HG02642 (cell line): ENCODE measurements at regions not wholly inside any gene's neighbourhood (a gene's known extent, or its start where the extent isn't known, plus 50 kb on each side); places are given as distances from the start of the nearest gene placed in this dataset.

Source experiments
- ATAC-seq: cut with Tn5 transposase; IDR thresholded peaks from one replicate; pipeline ENCODE4 v1.9.1; 2021; ENCODE audit warnings: mild to moderate bottlenecking; ENCODE audit not compliant: unreplicated experiment, poor library complexity

DNA sequence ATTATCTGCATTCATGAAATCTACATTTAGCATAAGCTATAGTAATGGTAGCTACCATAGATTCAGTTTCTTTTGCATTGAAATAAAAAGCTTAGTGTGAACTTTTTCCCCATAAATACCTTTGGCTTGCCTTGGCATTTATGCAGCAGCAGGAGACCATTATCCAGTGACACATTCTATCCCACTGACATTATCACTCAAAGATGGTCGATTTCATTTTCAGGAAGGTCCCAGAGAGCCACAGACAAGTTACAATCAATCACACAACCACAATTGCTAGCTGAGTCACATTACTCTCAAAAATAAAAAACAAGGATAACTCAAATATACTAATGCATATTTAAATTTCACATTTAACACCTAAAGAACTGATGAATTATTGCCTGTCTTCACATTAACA lies 512.7 kb upstream of the CDH2 start:
- ATAC-seq, result no peak

DNA sequence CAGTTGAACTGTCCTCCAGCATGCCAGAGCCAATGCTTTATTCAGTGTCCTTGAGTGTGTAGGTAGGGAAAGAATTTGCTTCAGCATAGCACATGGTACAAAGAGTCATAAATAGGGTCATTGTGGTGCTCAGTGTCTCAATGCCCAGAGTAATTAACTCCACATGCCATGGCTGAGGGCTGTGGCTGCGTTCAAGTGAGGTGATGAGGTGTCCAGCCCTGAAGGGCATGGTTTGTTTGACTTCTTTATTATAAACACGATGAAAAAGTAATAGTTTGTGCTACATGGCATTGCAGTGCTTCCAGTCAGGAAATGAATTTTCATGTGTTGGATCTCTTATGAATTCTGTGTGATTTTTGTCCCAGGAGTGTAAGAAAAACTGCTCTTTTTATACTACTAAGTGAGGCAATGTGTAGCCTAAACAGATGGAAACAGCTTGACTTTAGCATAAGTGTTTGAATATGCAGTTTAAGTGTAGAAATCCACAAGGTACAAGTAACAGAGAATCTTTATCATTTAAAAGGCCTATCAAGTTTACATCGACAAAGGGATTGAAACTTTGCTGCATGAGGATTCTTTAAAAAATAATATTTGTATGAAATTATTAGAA lies 507.9 kb upstream of the CDH2 start:
- ATAC-seq, result no peak

DNA sequence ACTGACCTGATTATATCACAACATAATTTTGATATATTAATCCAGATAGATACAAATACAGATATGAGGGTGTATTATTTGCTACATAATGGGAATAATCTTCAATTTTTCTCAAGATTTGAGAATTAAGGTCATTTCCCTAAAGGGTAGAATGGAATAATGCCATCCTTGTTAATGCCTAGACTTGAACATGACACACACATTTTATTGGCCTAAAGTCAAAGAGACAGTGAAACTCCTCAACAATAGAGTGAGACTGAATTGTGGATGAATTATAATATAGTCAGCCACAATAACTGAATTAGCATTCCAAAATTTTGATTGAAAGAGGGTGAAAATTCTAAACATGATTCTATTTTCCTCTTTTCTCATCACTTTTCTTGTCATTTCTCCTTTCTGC lies 506.0 kb upstream of the CDH2 start:
- ATAC-seq, result no peak

DNA sequence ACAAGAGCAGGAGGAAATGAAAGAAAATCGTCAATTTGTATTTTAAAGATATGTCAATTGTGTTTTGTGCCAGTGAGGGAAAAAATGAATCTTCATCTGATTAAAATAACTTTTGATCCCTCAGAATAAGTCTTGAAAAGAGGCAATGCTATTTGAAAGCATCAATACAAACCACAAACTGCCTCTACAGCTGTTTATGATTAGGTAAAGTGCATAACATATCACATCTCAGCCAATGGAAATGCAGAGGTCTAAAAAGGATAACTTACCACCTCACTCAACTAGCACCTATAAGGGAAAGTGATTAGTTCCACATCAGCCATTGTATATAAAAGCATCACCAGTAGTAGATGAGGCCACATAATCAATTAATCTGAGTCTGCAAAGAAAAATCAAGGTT lies 492.2 kb upstream of the CDH2 start:
- no peak for ATAC-seq

DNA sequence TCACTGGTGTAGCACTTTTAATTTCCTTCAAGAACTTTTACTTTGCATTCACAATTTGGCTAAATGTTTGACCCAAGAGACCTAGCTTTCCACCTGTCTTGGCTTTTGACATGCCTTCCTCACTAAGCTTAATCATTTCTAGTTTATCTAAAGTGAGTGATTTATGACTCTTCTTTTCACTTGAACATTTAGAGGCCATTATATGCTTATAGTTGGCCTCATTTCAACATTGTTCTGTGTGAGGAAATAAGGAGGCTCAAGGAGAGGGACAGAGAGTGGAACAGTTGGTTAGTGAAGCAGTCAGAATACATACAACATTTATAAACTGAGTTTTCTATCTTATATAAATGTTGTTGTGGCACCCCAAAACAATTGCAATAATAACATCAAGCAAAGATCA lies 489.3 kb upstream of the CDH2 start:
- no peak for ATAC-seq

DNA sequence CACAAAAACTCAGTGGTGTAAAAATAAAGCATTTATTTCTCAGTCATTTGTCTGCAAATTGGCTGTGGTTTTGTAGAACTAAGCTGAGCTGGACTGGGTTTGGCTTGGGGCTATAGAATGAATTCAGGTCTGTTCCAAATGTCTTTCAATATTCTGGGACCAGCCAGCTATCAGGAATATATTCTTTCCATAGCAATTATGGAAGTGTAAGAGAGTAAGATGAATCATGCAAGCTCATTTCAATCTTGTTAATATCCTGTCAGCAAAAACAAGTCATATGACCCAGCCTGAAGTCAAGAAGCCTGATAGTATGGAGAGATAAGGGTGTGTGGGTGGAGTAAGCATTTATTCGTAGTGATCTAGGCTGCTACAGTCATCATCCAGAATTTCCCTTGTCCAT lies 481.0 kb upstream of the CDH2 start:
- no peak for ATAC-seq

DNA sequence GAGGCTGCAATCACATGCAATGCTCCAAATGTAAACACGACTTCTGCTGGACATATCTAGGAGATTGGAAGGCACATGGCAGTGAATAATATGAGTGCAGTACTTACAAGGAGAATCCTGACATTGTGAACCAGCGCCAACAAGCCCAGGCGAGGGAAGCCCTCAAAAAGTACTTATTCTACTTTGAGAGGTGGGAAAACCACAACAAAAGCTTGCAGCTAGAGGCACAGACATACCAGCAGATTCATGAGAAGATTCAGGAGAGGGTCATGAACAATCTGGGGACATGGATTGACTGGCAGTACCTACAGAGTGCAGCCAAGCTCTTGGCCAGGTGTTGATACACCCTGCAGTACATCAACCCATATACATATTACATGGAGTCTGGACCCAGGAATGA lies 475.7 kb upstream of the CDH2 start:
- no peak for ATAC-seq

DNA sequence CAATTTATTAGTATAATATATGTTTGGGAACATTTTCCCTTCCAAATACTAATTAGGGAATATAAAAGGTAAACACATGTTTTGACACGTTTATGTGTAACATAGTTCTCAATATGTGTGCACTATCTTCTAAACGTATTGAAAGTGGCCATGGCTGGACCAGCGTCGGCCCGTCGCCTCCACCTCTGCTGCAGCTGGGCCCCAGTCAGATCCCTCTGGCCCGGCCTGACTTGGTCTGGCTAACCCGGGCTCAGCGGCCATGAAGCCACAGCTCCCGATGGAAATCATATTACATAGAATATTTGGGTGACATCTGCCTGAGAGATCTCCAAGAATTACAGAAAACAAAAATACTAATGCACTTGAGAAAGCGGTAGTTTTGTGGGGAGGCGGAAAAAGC lies 474.4 kb upstream of the CDH2 start:
- no peak for ATAC-seq

DNA sequence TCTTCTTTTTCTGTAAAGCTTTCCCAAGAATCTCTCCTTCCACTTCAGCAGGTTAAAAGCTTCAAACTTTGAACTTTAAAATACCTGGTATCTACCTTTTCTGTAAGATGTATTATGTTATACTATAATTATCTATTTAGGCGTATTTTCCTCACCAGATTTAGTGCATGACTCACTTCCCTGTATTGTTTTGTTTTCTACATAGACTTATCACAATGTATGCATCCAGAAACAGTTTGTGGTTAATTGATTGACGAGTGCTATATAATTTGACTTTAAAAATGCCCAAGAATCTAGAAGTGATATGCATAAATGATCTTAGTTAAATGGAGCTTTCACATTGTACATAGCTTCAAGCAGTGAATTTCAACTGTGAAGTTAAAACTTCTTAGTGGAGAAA lies 473.9 kb upstream of the CDH2 start:
- ATAC-seq, result no peak

DNA sequence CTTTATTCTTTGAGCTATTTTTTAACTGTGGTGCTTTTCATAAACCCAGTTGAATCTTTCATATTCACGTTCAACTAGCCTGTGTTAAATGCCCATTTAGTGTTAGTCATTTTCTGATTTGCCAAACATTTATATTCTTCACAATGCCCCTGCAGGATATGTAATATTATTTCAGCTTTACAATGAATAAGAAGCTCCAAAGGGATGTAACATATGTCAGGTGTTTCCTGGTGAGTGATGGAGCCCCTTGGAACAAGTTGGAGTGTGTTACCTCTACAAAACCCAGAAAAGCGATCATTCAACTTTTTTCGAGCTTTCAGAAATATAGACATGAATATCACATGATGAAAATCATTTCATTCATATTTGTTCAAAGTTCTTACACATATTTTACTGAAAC lies 471.0 kb upstream of the CDH2 start:
- ATAC-seq, result no peak

DNA sequence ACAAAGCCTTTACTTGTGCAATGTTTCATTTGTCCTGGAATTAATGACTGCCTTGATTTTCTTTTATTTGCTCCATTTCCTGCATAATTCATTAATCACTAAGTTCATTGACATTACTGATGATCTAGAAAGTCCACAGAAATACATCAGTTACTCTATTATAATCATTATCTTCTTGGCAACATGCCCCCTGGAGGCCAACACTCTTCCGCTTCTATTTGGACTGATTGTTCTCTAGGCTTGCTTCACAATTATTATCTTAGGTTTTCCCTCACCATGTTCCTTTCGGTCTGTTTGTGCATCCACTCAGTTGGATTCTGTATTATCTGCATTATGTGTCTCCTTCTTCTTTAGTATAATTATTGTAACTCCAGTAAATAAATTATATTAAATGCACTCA lies 461.0 kb upstream of the CDH2 start:
- ATAC-seq, result no peak

DNA sequence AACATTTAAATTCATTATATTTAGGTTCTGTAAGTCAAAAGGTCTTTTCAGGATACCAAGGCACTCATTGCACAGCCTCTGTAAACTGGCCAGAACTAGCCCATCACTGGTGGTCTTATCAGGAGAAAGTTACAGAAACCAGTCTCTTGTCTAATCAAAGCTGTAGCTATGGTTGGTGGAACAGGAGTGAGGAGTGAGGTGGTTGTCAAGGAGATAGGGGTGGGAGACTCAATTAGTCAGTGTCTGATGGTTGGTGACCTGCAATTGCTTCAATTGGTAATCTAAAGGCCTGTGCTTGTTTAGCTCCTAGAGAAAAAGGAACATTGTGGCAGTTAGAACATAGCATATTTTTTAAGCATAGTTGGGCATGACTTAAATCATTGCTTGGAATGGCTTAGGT lies 458.6 kb upstream of the CDH2 start:
- no peak for ATAC-seq

DNA sequence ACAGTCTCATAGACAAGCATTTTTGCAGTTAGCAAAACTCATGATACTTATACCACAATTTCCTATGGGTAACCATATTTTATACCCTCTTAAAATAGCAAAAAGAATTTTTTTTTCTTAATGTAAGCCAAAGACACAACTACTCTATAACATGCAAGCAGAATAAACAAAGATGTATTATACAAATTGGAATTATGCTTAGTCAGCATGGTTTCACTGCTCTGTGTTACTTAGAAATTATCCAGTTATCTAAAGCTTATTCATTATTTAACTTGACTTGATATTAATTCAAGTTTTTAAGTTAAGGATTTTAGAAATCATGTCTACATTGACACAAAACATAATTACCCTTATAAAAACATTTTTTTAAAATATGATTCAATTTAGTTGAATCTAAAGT lies 449.8 kb upstream of the CDH2 start:
- no peak for ATAC-seq

DNA sequence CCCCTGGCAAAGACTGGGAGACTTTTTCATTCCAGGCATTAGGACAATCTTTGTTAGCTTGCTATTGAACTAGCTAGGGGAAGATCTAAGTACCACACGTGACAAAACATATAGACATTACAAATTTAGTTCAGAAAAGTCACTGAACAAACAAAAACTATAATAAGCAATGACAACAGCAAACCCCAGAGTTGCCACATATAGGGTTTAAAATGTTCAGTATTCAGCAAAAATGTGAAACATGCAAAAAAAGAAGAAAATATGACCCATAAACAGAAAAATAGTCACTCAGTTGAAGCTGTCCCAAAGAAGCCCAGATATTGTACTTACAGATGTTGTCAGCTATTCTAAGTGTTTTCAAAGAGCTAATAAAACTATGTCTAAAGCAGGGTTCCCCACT lies 431.1 kb upstream of the CDH2 start:
- ATAC-seq, result no peak

DNA sequence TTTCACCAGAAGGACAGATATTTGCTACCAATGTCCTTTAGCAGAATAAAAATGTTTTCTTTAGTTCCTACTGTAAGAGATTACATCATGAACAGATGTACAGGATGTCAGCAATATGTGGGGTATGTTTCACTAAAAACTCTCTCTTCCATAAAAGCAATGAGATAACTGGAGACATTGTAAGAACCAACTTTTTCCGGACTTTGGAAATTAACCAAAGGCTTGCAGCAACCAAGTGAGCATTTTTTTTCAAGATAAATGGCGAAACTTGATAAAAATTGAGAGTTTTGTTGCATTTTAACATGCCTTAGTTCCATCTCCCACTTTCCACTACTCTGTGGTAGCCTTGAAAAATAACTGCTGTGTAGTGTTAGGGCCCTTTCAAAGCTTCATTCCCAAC lies 429.8 kb upstream of the CDH2 start:
- ATAC-seq, result no peak

DNA sequence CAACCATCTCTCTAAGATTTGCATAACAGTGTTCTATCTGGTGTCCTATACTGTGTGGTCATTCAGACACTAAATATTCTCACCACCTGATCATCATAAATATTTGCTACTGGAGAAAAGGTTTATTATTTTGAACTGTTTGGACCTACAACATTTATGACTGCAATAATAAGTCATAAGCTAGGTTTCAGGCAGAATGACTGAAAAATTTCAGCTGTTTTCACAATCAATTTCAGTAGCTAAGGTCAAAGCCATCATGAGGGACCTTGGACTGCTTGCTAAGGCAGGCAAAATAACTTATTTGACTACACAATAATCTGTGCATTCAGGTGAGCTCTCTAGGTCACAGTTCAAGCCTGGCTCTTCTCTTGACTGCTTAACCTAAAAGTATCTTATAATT lies 425.5 kb upstream of the CDH2 start:
- no peak for ATAC-seq

DNA sequence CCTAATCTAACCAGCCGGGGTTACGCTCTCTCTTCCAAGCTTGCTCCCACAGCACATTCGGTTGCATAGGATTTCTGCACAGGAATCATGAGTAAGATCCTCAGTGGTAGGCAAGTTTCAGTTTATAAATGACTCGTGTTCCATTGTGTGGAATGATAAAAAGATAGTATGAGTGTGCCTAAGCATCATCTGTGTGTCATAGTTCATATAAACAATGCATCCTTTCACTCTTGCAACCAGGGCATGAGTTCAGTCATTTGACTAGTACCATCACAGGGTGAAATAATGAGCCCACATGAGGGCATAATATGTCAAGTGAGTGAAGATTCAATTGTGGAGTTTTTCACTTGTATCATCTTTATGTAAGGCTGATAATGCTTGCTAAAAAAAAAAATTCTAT lies 417.1 kb upstream of the CDH2 start:
- ATAC-seq, result no peak

DNA sequence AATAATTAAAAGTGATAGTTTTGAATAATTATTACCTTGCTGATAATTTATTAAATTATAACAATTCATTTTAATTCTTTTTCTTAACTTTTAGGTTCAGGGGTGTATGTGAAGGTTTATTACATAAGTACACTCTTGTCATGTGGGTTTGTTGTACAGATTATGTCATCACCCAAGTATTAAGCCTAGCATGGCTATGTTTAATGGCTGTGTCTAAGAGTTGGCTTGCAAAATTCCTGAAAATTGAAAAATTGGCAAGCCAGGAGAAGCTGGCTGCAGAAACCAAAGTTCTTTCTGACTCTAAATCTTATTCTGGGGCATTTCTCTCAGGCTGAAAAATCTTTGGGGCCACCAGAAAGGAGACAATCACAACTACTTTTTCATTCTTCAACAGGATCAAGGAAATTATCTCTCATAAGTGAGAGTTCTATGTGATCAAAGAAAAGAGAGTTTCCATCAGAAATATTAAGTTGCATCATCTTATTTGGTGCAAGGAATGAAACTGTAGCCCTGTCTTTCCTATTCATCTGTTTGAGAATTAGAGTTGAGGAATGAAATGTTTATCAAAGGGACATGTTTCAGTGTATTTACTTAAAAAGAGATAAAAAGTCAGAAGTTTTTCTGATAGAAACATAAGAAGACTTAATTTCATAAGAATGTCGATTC lies 412.1 kb upstream of the CDH2 start:
- ATAC-seq, result no peak

DNA sequence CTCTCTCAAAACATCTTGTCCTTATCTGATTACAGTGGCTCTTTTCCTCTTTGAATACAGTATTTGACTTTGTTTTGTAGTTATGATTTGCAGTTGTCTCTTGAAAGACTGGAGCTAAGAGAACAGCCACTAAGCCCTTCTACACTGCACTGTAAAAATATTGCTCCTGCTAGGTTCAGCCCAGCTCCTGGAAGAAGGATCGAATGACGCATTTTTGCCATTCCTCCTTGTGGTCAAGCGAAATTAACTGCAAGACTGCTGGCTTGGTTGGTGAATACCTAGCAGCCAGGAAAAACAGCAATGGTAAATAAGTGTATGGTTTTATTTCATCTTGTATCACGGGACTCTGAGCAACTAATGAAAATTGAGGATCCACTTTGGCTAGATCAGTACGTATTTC lies 407.8 kb upstream of the CDH2 start:
- ATAC-seq, result no peak

DNA sequence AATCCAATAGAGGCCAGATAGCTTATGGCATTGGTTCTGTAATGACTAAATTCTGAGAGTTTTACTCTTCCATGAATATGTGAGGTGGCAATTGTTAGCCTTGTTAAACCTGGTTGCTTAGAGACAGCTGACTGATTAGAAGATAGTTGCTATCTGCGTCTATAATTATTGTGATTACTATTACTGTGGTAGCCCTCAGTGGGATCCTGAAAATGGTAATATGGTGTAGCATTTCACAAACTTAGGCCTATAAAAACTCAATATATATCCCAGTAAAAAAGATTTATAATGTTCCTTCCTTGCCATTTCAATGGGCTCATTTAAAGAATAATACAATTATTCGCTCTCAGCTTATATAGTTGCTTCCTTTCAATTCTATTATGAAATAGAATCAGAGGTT lies 405.8 kb upstream of the CDH2 start:
- ATAC-seq, result no peak

DNA sequence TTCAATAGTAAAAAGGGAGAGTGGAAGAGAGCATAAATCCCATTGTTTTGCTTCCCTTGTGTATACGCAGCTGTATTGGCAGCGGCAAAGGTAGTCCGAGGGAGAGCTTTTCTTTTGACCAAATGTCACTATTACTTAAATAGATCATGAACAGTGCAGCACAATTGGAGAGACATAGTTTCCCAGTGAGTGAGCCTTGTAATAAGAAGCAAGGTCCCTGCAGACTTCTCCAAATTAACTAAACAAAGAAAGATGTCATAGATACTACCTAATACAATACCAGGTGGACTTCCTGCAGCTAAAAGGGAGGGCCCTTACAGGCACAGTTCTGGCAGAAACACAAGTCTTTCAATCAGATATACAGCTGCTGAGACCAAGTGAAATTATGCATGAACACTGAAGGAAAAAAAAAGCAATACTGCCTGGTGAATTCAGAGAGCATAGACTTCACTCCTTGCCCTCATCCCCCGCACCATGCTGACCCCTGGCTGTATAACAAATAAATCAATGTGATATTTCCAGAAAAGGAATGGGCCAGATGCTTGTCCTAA lies 404.7 kb upstream of the CDH2 start:
- ATAC-seq, result no peak

DNA sequence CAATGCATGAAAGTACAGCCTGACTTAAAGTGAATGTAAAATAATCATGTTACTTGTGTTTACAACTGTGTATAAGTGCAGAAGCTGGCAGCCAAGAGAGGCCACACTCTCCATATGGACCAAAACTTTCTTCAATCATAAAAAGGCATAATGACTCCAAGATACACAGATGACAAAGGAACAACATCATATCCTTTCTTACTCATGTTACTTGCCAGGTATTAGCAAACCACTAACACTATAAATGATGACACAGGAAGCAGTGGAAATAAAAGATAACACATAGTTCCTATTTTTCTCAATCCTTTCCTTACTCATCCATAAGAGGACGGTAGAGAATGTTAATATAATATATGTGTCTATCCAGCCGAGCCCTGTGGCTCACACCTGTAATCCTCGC lies 400.0 kb upstream of the CDH2 start:
- no peak for ATAC-seq
